Fibroblast of the aortic adventitia (primary cell): ENCODE measurements at regions not wholly inside any gene's neighbourhood (a gene's known extent, or its start where the extent isn't known, plus 50 kb on each side); places are given as distances from the start of the nearest gene placed in this dataset.

Experiments used
- DNase-seq: peaks from one replicate; pipeline ENCODE4 v3.0.0-alpha.2; 2010; ENCODE audit warnings: low read depth
- H3K4me3 ChIP-seq: 2 replicates; pipeline ENCODE4 v1.5.1; 2011; ENCODE audit warnings: low read depth, mild to moderate bottlenecking, control low read depth, low read length, moderate library complexity
- TF ChIP-seq, protein P1 (sequence below): IDR thresholded peaks from 2 replicates; pipeline ENCODE4 v1.5.1; 2011; ENCODE audit warnings: mild to moderate bottlenecking, low read length, control low read depth, inconsistent platforms; ENCODE audit not compliant: insufficient read depth

DNA sequence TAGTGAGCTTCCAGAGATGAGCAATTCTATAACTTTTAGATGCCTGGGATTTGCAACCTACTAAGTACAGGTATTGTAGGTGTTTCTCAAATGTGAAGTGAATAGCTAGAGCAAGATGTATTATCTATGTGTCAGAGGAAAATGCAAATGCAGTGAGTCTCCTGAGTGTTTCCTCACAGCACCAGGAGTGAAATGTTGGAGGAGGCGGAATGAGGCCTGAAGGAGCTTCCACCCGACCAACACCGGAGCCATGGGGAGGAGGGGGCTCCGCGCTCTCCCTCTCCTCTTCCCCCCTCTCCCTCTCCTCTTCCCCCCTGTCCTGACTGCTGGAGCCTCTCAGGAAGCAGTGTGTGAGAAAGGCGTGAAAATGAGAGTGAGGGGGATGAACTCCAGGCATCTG lies 79.9 kb upstream of the RNF32 start:
- no peak for DNase-seq
- no peak overlapping the region for H3K4me3 ChIP-seq
- TF ChIP-seq, protein P1, sequence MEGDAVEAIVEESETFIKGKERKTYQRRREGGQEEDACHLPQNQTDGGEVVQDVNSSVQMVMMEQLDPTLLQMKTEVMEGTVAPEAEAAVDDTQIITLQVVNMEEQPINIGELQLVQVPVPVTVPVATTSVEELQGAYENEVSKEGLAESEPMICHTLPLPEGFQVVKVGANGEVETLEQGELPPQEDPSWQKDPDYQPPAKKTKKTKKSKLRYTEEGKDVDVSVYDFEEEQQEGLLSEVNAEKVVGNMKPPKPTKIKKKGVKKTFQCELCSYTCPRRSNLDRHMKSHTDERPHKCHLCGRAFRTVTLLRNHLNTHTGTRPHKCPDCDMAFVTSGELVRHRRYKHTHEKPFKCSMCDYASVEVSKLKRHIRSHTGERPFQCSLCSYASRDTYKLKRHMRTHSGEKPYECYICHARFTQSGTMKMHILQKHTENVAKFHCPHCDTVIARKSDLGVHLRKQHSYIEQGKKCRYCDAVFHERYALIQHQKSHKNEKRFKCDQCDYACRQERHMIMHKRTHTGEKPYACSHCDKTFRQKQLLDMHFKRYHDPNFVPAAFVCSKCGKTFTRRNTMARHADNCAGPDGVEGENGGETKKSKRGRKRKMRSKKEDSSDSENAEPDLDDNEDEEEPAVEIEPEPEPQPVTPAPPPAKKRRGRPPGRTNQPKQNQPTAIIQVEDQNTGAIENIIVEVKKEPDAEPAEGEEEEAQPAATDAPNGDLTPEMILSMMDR, result no peak

DNA sequence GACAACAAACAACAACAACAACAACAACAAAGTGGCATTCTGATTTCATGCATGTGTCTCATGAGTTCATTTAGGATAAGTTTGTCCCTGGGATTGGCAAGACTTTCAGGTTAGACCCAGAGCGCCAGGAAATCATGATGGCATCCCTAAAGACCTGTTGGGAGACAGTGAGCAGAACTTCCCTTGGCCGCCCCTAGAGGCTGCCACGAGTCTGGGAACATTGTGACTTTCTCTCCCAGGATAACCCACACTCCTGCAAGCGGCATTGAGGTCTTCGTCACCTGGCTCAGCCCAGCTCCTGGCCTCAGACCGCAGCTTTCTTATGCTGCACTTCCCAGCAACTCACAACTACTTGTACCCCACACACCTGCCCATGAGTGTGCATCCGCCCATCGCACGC lies 80.5 kb upstream of the RNF32 start:
- TF ChIP-seq, protein P1, result no peak
- DNase-seq, result no peak
- H3K4me3 ChIP-seq, result no peak overlapping the region

DNA sequence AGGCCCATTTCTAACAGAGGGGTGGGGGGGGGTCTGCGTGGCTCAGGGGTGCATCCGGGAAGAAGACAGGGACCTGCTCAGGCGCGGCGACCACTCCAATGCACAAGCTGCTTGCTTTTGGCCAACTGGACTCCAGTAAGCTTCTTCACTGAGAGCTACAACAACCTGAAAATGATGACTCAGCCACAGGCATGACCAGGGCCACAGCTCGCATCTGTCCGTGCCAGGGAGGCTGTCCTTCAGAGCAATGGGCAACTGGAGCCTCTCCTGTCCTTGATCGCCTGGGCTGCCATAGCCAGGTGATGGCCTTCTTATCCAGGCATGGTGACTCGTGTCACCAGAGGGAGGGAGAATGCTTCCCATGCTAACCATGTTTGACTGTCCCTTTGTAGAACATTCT lies 81.6 kb upstream of the RNF32 start:
- TF ChIP-seq, protein P1, result no peak
- H3K4me3 ChIP-seq, result no peak overlapping the region
- no peak for DNase-seq

- DNase-seq, result peak; percentile 1
- TF ChIP-seq, protein P1, result no peak
Measured at GRCh38 chr7:156558198-156558597, 82.4 kb upstream of the RNF32 start.

GRCh38 chr7:156556083-156556482 lies 84.5 kb upstream of the RNF32 start:
- no peak overlapping the region for H3K4me3 ChIP-seq
- no peak for DNase-seq
- TF ChIP-seq, protein P1, result no peak

More at GRCh38 chr7:156558198-156558597, 82.4 kb upstream of the RNF32 start:
- no peak overlapping the region for H3K4me3 ChIP-seq

GRCh38 chr7:156554488-156554887 lies 86.1 kb upstream of the RNF32 start:
- no peak overlapping the region for H3K4me3 ChIP-seq
- TF ChIP-seq, protein P1, result no peak
- no peak for DNase-seq

- no peak for DNase-seq
- H3K4me3 ChIP-seq, result no peak overlapping the region
- TF ChIP-seq, protein P1, result no peak
Measured at GRCh38 chr7:156549636-156550035, 90.9 kb upstream of the RNF32 start.
